NCI-H2171 treated with DMSO at 0.1 percent for 48 hours (cell line): ENCODE measurements at regions not wholly inside any gene's neighbourhood (a gene's known extent, or its start where the extent isn't known, plus 50 kb on each side); places are given as distances from the start of the nearest gene placed in this dataset.

Experiments used
- DNase-seq: peaks from one replicate; lab custom pipeline; 2025; lab: John Stamatoyannopoulos, UW

DNA sequence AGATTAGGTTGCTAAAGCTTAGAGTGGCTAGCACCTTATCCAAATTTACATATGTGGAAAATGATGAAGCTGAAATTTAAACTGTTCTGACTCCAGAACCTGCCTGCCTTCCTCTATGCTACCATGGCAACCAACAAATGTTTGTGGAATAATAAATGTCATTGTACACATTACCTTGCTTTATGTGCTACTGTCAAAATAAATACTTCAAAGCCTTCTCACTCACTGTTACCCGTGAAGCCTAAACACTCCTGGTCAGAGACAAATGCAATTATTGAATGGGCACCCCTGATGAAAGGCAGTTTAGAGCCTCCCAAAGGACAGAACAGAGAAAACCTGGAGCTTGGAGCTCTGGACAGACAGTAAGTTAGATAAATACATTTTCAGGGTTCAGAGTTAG, 158.6 kb downstream of the FAM114A2 start:
- DNase-seq = no peak

DNA sequence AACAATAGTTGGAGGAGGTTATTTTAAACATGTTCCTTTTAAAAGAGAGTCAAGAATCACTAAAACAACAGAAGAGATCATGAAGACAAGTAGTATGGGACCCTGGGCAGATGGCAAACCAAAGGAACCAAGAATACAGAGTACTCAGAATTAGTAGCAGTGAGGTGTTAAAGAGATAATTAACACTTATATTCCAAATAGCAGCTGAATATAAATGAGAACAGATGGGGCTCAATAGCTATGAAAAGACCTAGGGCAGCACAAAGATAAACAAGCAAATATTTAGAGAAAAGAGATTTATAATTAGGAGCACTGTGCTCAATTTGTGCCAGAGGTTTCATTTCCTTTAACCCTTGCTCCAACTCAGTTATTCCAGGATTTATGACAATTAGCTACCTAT, 159.1 kb downstream of the FAM114A2 start:
- DNase-seq = peak; percentile 53

DNA sequence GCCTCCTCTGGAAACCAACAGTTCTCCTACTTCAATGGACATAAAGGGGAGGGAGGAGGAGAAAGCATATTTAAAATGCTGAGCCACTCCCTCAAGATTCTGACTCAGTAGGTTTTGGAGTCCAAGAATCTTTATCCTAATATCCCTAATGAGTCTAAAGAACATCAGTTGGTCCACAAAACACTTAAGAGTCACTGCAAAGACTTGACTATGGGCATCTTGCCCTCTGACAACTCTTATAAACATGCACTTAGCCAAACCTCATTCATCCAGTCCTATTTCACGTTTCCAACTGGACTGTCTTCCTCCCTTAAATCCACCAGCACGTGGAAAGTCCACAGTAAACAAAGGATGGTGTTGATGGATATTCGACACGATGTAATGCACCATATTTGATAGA, 172.5 kb downstream of the FAM114A2 start:
- no peak for DNase-seq

DNA sequence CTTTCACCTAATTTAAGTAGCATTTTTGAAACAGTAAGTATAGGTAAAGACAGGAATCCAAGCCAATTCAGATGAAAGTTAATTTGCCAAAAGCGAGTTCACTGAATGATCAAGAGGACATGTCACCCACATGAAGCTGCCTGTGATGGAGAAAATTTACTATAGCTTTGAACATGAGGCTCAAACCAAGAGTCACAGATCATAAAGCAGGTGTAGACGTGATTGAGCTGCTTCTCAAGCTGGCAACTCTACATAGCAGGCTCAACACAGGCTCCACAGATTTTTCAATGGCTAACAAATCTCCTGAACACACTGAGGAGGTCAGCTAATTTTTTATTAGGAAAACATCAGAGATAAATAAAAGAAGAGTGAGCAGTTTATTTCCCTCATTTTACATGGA, 173.7 kb downstream of the FAM114A2 start:
- DNase-seq = no peak

DNA sequence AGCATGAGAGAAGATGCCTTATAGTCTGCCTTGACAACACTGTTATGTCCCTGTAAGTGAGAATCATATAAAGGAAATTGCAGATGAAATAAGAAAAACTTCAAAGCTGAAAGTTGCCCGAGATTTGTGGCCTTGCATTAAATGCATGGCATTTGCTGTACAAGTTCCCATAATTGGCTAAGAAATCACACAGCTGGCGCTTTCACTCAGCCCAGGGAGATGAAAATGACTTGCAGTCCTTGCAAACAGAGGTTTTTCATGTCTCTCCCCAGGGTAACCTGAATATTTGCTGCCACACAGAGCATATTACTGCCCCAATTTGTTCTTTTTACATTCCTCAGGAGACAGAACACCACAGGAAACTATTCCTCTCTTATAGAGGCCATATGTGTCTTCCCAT, 174.8 kb downstream of the FAM114A2 start:
- no peak for DNase-seq
